ENCODE measurements at regions not wholly inside any gene's neighbourhood (a gene's known extent, or its start where the extent isn't known, plus 50 kb on each side); places are given as distances from the start of the nearest gene placed in this dataset.

DNA sequence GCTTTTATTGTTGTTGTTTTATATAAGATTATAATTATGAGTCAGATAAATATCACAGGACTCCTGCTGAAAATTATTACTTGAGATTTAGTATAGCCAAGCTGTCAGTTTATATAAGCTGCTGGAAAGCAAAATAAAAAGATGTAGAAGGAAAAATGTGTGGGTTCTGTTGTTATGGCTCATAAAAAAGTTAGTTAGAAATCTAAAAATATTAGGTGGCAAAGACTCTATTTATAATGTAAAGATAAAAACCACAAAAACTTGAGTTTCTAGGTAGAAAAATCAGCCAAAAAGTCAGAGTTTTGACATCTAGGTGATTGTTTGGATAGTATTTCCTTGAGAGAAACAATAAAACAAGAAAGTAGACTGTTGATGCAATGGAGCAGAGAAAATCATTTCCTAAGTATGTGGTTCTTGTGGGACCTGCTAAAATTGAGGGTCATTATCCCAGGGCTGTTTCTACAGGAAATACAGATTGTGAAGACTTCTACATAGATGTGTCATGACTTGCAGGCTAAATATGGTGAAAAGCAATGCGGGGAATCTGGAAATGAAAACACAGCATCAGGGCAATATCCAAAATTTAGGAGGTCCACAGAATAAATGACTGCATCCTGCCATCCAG lies 1109.6 kb upstream of the CADM2 start:
- no peak for TF ChIP-seq POLR2A (IDR thresholded peaks at IDR 0.05)
- TF ChIP-seq, protein P1, sequence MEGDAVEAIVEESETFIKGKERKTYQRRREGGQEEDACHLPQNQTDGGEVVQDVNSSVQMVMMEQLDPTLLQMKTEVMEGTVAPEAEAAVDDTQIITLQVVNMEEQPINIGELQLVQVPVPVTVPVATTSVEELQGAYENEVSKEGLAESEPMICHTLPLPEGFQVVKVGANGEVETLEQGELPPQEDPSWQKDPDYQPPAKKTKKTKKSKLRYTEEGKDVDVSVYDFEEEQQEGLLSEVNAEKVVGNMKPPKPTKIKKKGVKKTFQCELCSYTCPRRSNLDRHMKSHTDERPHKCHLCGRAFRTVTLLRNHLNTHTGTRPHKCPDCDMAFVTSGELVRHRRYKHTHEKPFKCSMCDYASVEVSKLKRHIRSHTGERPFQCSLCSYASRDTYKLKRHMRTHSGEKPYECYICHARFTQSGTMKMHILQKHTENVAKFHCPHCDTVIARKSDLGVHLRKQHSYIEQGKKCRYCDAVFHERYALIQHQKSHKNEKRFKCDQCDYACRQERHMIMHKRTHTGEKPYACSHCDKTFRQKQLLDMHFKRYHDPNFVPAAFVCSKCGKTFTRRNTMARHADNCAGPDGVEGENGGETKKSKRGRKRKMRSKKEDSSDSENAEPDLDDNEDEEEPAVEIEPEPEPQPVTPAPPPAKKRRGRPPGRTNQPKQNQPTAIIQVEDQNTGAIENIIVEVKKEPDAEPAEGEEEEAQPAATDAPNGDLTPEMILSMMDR (IDR thresholded peaks at IDR 0.05), result no peak
